ENCODE measurements at regions not wholly inside any gene's neighbourhood (a gene's known extent, or its start where the extent isn't known, plus 50 kb on each side); places are given as distances from the start of the nearest gene placed in this dataset.
"Not testable (repeated sequence)": the region's sequence is repeated elsewhere in the genome, so short reads cannot be mapped to it uniquely, and the experiment has no call there.

- H3K4me3 ChIP-seq (ENCODE audit: low read length): no peak overlapping the region
- 76% methylated on average over 6 of the region's 6 CpGs for WGBS
- H3K27me3 ChIP-seq (ENCODE audit: control insufficient read depth, insufficient read depth): no peaks in the 10 kb centered on the region
- H3K4me1 ChIP-seq (ENCODE audit: control insufficient read depth, insufficient read depth, low read length): no peaks in the 10 kb centered on the region
- no peak overlapping the region for H3K27ac ChIP-seq (ENCODE audit: low read length)
- ATAC-seq (no peak), DNase-seq (no peak)
- no peaks in the 10 kb centered on the region for H3K9me3 ChIP-seq (ENCODE audit: control insufficient read depth, low read length)
- intact Hi-C loops (cut with DNase I): no loop called here
These were observed 550.2 kb upstream of the SLC39A10 start for GRCh38 chr2:195106681-195107380.

GRCh38 chr2:195105581-195105980 is 551.4 kb upstream of the SLC39A10 start:
- Histone ChIP-seq H3K4me3 (ENCODE audit: low read length) (no peak overlapping the region), H3K4me1 (ENCODE audit: control insufficient read depth, insufficient read depth, low read length) (no peaks in the 10 kb centered on the region), H3K27ac (ENCODE audit: low read length) (no peak overlapping the region), H3K27me3 (ENCODE audit: control insufficient read depth, insufficient read depth) (no peaks in the 10 kb centered on the region), H3K9me3 (ENCODE audit: control insufficient read depth, low read length) (no peaks in the 10 kb centered on the region)
- intact Hi-C loops (cut with DNase I): no loop called here
- ATAC-seq (no peak), DNase-seq (no peak)
- 76% methylated on average over 1 of the region's 1 CpG for WGBS

GRCh38 chr2:195094330-195094729 is 562.7 kb upstream of the SLC39A10 start:
- H3K4me3 ChIP-seq (ENCODE audit: low read length): no peak overlapping the region
- no peaks in the 10 kb centered on the region for H3K4me1 ChIP-seq (ENCODE audit: control insufficient read depth, insufficient read depth, low read length)
- ATAC-seq: no peak
- no peak for DNase-seq
- peaks cover 2% of the 10 kb centered on the region for H3K9me3 ChIP-seq (ENCODE audit: control insufficient read depth, low read length)
- WGBS: 66% methylated on average over 2 of the region's 2 CpGs
- H3K27me3 ChIP-seq (ENCODE audit: control insufficient read depth, insufficient read depth): no peaks in the 10 kb centered on the region
- intact Hi-C loops (cut with DNase I): no loop called here
- no peak overlapping the region for H3K27ac ChIP-seq (ENCODE audit: low read length)

GRCh38 chr2:195092341-195092740 is 564.7 kb upstream of the SLC39A10 start:
- intact Hi-C loops (cut with DNase I): no loop called here
- H3K27me3 ChIP-seq (ENCODE audit: control insufficient read depth, insufficient read depth): no peaks in the 10 kb centered on the region
- no peak for ATAC-seq

GRCh38 chr2:195072806-195073205 is 584.2 kb upstream of the SLC39A10 start:
- DNase-seq; intact Hi-C loops (cut with DNase I); H3K4me1 ChIP-seq (ENCODE audit: control insufficient read depth, insufficient read depth, low read length); H3K27ac ChIP-seq (ENCODE audit: low read length); H3K4me3 ChIP-seq (ENCODE audit: low read length); ATAC-seq; H3K9me3 ChIP-seq (ENCODE audit: control insufficient read depth, low read length); H3K27me3 ChIP-seq (ENCODE audit: control insufficient read depth, insufficient read depth): not testable (repeated sequence)
- 64% methylated on average over 8 of the region's 13 CpGs for WGBS

More at GRCh38 chr2:195092341-195092740, 564.7 kb upstream of the SLC39A10 start:
- no peaks in the 10 kb centered on the region for H3K4me1 ChIP-seq (ENCODE audit: control insufficient read depth, insufficient read depth, low read length)
- peaks cover 2% of the 10 kb centered on the region for H3K9me3 ChIP-seq (ENCODE audit: control insufficient read depth, low read length)
- H3K4me3 ChIP-seq (ENCODE audit: low read length): no peak overlapping the region
- no peak overlapping the region for H3K27ac ChIP-seq (ENCODE audit: low read length)
- no peak for DNase-seq

GRCh38 chr2:195057001-195057400 is 600.0 kb upstream of the SLC39A10 start:
- no peak for ATAC-seq
- no peaks in the 10 kb centered on the region for H3K27me3 ChIP-seq (ENCODE audit: control insufficient read depth, insufficient read depth)
- no peak for DNase-seq
- no peaks in the 10 kb centered on the region for H3K9me3 ChIP-seq (ENCODE audit: control insufficient read depth, low read length)
- intact Hi-C loops (cut with DNase I): no loop called here
- H3K4me3 ChIP-seq (ENCODE audit: low read length): no peak overlapping the region
- H3K27ac ChIP-seq (ENCODE audit: low read length): no peak overlapping the region
- no peaks in the 10 kb centered on the region for H3K4me1 ChIP-seq (ENCODE audit: control insufficient read depth, insufficient read depth, low read length)
- 60% methylated on average over 2 of the region's 2 CpGs for WGBS

GRCh38 chr2:195055996-195056395 is 601.0 kb upstream of the SLC39A10 start:
- ATAC-seq (no peak), DNase-seq (no peak)
- intact Hi-C loops (cut with DNase I): no loop called here
- 84% methylated on average over 2 of the region's 2 CpGs for WGBS
- no peak overlapping the region for H3K27ac ChIP-seq (ENCODE audit: low read length)
- H3K4me1 ChIP-seq (ENCODE audit: control insufficient read depth, insufficient read depth, low read length): no peaks in the 10 kb centered on the region
- no peak overlapping the region for H3K4me3 ChIP-seq (ENCODE audit: low read length)
- H3K27me3 ChIP-seq (ENCODE audit: control insufficient read depth, insufficient read depth): no peaks in the 10 kb centered on the region
- no peaks in the 10 kb centered on the region for H3K9me3 ChIP-seq (ENCODE audit: control insufficient read depth, low read length)

GRCh38 chr2:195051401-195051800 is 605.6 kb upstream of the SLC39A10 start:
- Histone ChIP-seq H3K27ac (ENCODE audit: low read length) (no peak overlapping the region), H3K4me1 (ENCODE audit: control insufficient read depth, insufficient read depth, low read length) (no peaks in the 10 kb centered on the region), H3K4me3 (ENCODE audit: low read length) (no peak overlapping the region), H3K27me3 (ENCODE audit: control insufficient read depth, insufficient read depth) (no peaks in the 10 kb centered on the region), H3K9me3 (ENCODE audit: control insufficient read depth, low read length) (no peaks in the 10 kb centered on the region)
- intact Hi-C loops (cut with DNase I): no loop called here
- ATAC-seq: no peak
- no peak for DNase-seq

GRCh38 chr2:195049372-195050031 is 607.5 kb upstream of the SLC39A10 start:
- Histone ChIP-seq H3K27me3 (ENCODE audit: control insufficient read depth, insufficient read depth) (no peaks in the 10 kb centered on the region), H3K27ac (ENCODE audit: low read length) (no peak overlapping the region), H3K9me3 (ENCODE audit: control insufficient read depth, low read length) (no peaks in the 10 kb centered on the region), H3K4me3 (ENCODE audit: low read length) (no peak overlapping the region), H3K4me1 (ENCODE audit: control insufficient read depth, insufficient read depth, low read length) (no peaks in the 10 kb centered on the region)
- ATAC-seq (no peak), DNase-seq (no peak)
- intact Hi-C loops (cut with DNase I): no loop called here
- WGBS: 70% methylated on average over 1 of the region's 1 CpG

- no peak for ATAC-seq
- 90% methylated on average over 2 of the region's 2 CpGs for WGBS
- Histone ChIP-seq H3K9me3 (ENCODE audit: control insufficient read depth, low read length) (no peaks in the 10 kb centered on the region), H3K4me1 (ENCODE audit: control insufficient read depth, insufficient read depth, low read length) (no peaks in the 10 kb centered on the region), H3K27me3 (ENCODE audit: control insufficient read depth, insufficient read depth) (no peaks in the 10 kb centered on the region), H3K27ac (ENCODE audit: low read length) (no peak overlapping the region), H3K4me3 (ENCODE audit: low read length) (no peak overlapping the region)
- DNase-seq: no peak
- intact Hi-C loops (cut with DNase I): no loop called here
These were observed 609.1 kb upstream of the SLC39A10 start for GRCh38 chr2:195047955-195048354.

GRCh38 chr2:195044801-195045200 is 612.2 kb upstream of the SLC39A10 start:
- Histone ChIP-seq H3K27ac (ENCODE audit: low read length) (no peak overlapping the region), H3K27me3 (ENCODE audit: control insufficient read depth, insufficient read depth) (no peaks in the 10 kb centered on the region), H3K4me3 (ENCODE audit: low read length) (no peak overlapping the region), H3K4me1 (ENCODE audit: control insufficient read depth, insufficient read depth, low read length) (no peaks in the 10 kb centered on the region), H3K9me3 (ENCODE audit: control insufficient read depth, low read length) (no peaks in the 10 kb centered on the region)
- DNase-seq: no peak
- WGBS: 91% methylated on average over 1 of the region's 1 CpG
- no peak for ATAC-seq
- intact Hi-C loops (cut with DNase I): no loop called here
